22Rv1 (cell line): ENCODE measurements at regions not wholly inside any gene's neighbourhood (a gene's known extent, or its start where the extent isn't known, plus 50 kb on each side); places are given as distances from the start of the nearest gene placed in this dataset.

Experiments used
- ZFX ChIP-seq: fragments of 450-650 bp; IDR thresholded peaks from 2 replicates; pipeline ENCODE4 v1.6.1; 2017; ENCODE audit warnings: antibody characterized with exemption, borderline replicate concordance
- TF ChIP-seq, protein P1 (sequence below): fragments of 450-650 bp; IDR thresholded peaks from 2 replicates; pipeline ENCODE4 v1.5.1; 2017; ENCODE audit warnings: mild to moderate bottlenecking

DNA sequence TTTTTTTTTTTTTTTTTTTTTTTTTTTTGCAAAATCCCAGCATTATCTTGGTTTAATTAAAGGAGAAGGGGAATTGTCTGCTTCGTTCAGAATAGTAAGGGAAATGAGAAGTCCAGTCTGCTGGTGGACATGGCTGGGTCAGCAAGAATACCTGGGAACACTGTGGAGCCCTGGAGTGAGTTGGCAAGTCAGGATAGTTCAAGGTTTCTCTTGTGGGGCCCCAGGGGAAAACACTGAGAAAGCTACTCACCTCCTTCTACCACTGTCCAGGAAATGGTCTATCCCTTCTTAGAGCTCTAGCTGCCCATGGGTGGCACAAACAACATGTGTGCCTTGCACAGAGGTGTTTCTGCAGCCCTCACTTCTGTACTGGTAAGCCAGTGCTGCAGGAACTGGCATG is 169.1 kb upstream of the SIX2 start:
- TF ChIP-seq, protein P1, sequence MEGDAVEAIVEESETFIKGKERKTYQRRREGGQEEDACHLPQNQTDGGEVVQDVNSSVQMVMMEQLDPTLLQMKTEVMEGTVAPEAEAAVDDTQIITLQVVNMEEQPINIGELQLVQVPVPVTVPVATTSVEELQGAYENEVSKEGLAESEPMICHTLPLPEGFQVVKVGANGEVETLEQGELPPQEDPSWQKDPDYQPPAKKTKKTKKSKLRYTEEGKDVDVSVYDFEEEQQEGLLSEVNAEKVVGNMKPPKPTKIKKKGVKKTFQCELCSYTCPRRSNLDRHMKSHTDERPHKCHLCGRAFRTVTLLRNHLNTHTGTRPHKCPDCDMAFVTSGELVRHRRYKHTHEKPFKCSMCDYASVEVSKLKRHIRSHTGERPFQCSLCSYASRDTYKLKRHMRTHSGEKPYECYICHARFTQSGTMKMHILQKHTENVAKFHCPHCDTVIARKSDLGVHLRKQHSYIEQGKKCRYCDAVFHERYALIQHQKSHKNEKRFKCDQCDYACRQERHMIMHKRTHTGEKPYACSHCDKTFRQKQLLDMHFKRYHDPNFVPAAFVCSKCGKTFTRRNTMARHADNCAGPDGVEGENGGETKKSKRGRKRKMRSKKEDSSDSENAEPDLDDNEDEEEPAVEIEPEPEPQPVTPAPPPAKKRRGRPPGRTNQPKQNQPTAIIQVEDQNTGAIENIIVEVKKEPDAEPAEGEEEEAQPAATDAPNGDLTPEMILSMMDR = no peak
- TF ChIP-seq ZFX = no peak
